Stromal cell of bone marrow (primary cell): ENCODE measurements at regions not wholly inside any gene's neighbourhood (a gene's known extent, or its start where the extent isn't known, plus 50 kb on each side); places are given as distances from the start of the nearest gene placed in this dataset.
"Not testable (repeated sequence)": the region's sequence is repeated elsewhere in the genome, so short reads cannot be mapped to it uniquely, and the experiment has no call there.

Source experiments
- DNase-seq: peaks from one replicate; pipeline ENCODE4 v3.0.0-alpha.2; 2012; ENCODE audit warnings: low read depth

DNA sequence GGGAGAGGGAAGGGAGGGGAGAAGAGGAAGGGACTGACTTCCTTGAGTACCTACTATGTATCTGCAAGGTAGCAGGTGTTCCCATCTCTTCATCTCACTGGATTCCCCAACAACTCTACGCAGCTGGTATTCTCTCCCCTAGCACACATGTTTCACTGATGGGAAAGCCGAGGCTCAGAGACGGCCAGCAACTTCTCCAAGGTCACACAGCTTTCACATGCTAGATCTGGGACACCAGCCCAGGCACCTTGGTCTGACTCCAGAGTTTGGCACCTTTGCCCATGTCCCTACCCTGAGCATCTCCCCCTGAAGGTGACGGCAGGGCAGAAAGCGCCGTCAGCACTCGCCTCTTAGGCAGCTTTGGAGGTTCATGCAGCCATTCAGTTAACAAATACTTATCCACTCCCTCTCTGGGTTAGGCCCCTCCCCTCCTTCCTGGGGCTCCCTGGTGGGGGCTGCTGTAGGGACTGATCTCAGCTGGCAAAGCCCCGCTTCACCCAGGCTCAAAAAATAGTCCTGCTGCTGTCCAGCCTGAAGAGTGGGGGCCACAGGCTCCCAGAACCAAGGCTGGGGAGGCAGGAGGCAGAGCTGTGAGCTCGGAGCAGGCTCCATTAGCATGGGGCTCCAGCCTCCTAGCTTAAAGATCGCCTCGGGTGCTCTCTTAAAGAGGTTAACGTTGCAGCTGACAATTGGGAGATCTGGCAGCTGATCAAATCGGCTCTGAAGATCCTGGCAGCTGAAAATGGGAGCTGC, 79.4 kb downstream of the IGLL1 start:
- no peak for DNase-seq

- DNase-seq, result no peak
These were observed 80.1 kb downstream of the IGLL1 start for GRCh38 chr22:23499845-23500500.

DNA sequence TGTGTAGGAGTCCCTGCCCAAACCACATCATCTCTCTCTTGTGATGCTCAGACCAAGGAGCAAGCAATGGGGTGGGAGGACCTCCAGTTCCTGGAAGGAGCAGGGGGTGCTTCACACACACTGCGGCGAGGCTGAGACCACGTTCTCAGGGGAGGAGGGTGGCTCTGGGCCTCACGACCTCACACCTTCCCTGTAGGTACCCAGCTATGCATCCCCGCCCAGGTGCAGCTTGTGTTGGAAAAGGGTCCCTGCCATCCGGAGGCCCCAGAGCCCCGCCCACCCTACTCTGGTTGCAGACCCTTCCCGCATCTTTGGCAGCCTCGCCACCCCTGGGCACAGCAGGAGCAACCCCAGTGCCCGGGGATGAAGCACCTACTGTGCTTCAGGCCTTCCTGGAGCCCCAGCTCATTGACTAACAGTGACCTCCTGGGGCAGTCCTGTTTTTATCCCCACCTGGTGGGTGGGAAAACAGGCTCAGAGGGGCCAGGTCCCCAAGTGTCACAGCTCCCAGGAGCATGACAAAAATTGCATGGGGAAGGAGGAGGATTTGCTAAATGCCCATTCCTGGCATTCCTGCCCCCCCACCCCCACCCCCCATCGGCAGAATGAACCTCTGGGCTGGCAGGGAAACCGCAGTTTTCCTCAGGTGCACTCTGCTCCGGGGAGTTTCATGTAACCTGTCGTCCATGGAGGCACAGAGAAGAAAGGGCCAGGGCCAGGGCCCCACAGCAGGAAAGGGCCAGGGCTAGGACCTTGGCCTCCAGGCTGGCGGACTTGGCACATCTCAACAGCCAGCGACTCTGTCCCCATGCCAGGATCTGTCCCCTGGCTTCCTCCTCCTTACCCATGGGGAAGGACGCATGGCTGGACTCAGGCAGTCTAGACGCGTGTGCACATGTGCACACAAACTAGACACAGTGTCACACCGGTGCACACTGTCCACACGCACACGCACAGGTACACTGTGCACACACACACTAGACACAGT, 81.0 kb downstream of the IGLL1 start:
- DNase-seq, result no peak

DNA sequence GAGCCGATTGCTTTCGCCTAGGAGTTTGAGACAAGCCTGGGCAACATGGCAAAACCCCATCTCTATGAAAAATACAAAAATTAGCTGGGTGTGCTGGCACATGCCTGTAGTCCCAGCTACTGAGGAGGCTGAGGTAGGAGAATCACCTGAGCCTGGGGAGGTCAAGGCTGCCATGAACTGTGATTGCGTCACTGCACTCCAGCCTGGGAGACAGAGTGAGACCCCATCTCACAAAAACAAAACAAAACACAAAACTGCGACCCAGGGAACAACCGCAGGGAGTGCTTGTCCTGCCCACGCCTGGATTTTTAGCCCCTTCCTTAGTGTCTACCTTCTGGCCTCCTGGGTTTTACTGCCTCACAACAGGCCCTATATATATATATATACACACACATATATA, 82.2 kb downstream of the IGLL1 start:
- not testable (repeated sequence) for DNase-seq

- no peak for DNase-seq
These were observed 82.8 kb downstream of the IGLL1 start for GRCh38 chr22:23497016-23497885.

- DNase-seq, result no peak
These were observed 83.7 kb downstream of the IGLL1 start for GRCh38 chr22:23496445-23496833.

- no peak for DNase-seq
These were observed 84.3 kb downstream of the IGLL1 start for GRCh38 chr22:23495614-23496444.

DNA sequence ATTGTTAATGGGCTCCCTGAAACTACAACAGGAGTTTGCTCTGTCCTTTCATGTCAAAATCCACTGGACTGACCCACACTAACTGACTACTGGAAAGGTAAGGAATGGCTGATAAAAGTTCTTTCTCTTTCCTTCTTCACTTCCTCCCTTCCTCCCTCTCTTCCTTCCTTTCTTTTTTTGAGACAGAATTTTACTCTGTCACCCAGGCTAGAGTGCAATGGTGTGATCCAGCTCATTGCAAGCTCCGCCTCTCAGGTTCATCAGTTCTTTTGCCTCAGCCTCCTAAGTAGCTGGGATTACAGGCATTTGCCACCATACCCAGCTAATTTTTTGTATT, 85.2 kb downstream of the IGLL1 start:
- no peak for DNase-seq

- DNase-seq, result no peak
These were observed 94.6 kb downstream of the IGLL1 start for GRCh38 chr22:23485490-23485889.

DNA sequence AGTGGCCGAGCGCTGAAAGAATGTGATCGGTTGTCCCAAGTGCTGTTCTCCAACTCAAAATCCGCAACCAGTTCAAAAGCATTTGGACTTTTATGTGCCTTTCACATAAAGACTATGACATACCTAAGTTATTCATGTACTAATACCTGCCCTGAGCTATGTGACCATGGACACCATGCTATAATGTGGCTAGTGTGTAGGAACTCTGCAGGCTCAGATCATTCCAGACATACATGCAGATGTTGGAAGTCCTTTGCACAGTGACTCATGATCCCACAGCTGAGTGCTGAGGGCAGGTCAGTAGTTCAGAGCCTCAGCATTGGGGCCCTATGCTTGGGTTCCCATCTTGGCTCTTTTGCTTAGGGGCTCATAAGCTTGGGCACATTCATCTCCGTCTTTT, 95.4 kb downstream of the IGLL1 start:
- no peak for DNase-seq

DNA sequence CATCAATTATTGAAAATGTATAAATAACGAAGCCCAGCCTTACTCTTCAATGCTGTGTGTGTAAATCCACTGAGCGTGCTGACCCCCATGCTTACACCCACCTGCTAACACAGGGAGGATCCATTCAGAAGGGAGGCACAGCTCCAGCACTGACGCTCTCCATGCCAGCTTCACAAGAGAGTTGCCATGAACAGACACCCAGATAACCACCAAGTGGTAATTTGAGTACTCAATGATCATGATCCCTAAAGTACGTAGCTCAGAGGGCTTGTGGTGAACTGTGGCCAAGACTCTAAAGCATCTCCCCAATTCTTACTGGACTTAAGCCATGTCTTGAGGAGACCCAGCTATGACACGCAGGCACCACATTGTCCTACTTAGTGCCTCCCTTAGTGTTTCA, 98.7 kb downstream of the IGLL1 start:
- no peak for DNase-seq

GRCh38 chr22:23478175-23478574, 101.9 kb downstream of the IGLL1 start:
- no peak for DNase-seq

DNA sequence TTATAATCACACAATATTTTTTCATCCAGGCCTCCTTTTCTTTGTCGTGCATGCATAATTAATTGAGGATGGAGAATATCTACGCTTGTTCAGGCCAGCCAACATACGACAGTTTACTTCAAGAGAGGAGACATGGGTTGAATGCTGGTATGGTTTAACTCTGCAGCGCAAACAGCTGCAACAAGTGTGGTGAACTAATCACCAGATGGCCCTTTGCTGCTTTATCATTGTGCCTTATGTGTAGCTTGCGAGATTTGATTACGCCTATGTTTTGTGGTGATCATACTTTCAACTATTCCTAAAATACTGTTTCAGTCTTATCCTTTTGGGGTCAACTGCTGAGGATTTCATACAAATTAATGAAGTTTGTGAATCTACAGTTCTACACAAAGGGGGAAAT, 105.6 kb downstream of the IGLL1 start:
- not testable (repeated sequence) for DNase-seq

DNA sequence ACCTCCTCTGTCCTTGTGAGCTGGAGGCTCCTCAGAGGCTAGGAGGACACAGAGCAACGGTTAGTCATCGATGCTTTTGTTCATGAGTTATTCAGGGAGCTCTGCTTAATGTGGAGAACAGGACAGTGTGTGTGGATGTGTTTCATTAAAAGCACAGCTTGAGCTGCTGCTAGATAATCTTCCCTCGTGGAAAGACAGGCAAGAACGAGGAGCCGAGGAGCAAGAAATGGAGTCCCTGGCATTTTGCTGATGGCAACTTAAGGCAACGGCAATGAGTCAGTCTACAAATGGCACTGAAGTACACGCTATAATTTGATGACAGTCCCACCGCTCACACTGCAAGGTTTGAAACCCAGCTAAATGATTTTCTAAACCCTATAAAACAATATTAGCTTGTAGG, 106.2 kb downstream of the IGLL1 start:
- no peak for DNase-seq

GRCh38 chr22:23472376-23472775, 107.7 kb downstream of the IGLL1 start:
- DNase-seq, result not testable (repeated sequence)

- DNase-seq, result no peak
These were observed 108.4 kb downstream of the IGLL1 start for GRCh38 chr22:23471698-23472097.

DNA sequence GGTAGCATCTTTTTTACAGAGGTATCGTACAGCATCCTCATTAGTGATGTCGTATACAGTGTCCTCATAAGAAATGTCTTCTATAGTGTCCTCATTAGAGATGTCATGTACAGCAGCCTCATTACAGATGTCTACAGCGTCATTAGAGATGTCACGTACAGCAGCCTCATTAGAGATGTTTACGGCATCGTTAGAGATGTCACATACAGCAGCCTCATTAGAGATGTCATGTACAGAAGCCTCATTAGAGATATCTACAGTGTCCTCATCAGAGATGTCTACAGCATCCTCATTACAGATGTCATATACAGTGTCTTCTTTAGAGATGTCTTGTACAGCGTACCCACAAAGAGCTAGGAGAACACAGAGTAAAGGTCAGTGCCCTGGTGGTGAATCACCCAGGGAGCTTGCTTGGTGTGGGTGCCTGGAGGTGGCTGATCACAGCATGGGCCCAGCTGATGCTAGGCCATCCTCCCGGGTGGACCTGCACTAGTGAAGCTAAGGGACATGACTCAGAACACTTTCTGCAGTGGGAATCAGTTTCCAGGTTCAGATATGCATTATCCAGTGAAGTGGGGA, 109.2 kb downstream of the IGLL1 start:
- no peak for DNase-seq

- no peak for DNase-seq
These were observed 112.3 kb downstream of the IGLL1 start for GRCh38 chr22:23467721-23468294.

DNA sequence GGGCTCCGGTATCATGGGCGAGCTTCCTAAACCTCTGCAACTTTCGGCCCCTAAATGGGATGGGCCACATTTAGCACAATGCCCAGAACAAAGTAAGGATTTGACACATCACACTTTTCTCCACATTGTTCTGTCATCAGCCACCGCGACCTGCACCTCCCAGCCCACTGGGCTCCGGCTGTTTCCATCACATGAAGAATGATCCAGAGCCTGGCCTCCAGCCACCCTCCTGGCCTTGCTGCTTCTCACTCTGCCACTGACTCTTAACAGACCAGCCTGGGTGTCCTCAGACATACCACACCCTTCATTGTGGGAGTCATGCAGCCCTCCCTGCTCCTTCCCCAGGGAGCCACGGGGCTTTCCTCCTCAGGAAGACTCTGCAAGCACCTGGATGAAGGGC, 113.7 kb downstream of the IGLL1 start:
- DNase-seq, result no peak

GRCh38 chr22:23464796-23465195, 115.3 kb downstream of the IGLL1 start:
- not testable (repeated sequence) for DNase-seq
